Prostate gland (tissue), 2 donors: ENCODE measurements at regions not wholly inside any gene's neighbourhood (a gene's known extent, or its start where the extent isn't known, plus 50 kb on each side); places are given as distances from the start of the nearest gene placed in this dataset.

Experiments
- CTCF ChIP-seq, 4 experiments: fragments of 200-600 bp in 2 of 4; fragments of 450-650 bp in 2 of 4; sonication (generic) in 2 of 4; IDR thresholded peaks; 1 replicate in 3 of 4; 2 replicates in 1 of 4; pipeline ENCODE4 v1.5.1; 2016 to 2019; ENCODE audit warnings: antibody characterized with exemption in 4 of 4, mild to moderate bottlenecking in 2 of 4, moderate library complexity in 2 of 4
- POLR2A ChIP-seq: fragments of 450-650 bp; IDR thresholded peaks from one replicate; pipeline ENCODE4 v1.6.1; 2016; ENCODE audit warnings: antibody characterized with exemption, mild to moderate bottlenecking

- TF ChIP-seq POLR2A = no peak
- no peak for TF ChIP-seq CTCF (IDR thresholded peaks at IDR 0.05)
Observed at GRCh38 chr7:42338916-42339540, 102.0 kb upstream of the GLI3 start.
